ENCODE measurements at regions not wholly inside any gene's neighbourhood (a gene's known extent, or its start where the extent isn't known, plus 50 kb on each side); places are given as distances from the start of the nearest gene placed in this dataset.

- H3K4me1 ChIP-seq, result no peaks in the 10 kb centered on the region
- DNase-seq (ENCODE audit: low spot score in 2 of 2), result no peak
- in situ Hi-C loops (cut with MboI; ENCODE audit: low sequenced_read_pairs), result no loop called here
- H3K9me3 ChIP-seq, result no peaks in the 10 kb centered on the region
- H3K36me3 ChIP-seq (replicated peaks), result no peaks in the 10 kb centered on the region
- H3K4me3 ChIP-seq, result no peak overlapping the region
- H3K27me3 ChIP-seq (ENCODE audit: low read depth), result no peaks in the 10 kb centered on the region
Observed at GRCh38 chr10:78738861-78739260, 329.9 kb upstream of the ZMIZ1 start.

DNA sequence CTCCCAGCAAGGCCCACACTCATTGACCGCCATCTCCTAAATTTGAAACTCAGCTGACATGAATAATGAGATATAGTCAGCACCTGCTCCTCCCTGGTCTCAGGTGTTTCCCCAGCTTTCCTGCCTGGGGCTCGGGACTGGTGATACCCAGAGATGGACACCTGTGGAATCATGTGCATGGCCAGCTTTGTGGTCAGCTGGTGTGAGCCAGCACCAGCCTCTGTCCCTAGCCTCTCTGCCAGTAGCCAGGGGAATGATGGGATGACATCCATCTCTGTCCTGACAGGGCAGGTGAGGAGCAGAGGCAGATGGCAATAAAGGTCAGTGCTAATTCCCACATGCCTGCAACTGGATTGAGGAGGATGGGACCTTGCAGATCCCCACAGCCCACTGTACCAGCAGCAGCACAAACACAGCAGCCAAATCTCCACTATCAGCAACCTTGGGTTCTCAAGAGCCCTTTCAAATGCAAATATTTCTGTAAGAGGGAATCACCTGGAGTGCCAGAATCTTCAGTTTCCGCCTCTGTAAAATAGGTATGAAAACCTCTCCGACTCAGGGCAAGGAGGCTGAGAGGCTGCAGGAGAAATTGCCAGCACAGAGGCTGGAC is 329.2 kb upstream of the ZMIZ1 start:
- in situ Hi-C loops (cut with MboI; ENCODE audit: low sequenced_read_pairs), result no loop called here
- H3K4me3 ChIP-seq, result no peak overlapping the region
- no peaks in the 10 kb centered on the region for H3K27me3 ChIP-seq (ENCODE audit: low read depth)
- no peaks in the 10 kb centered on the region for H3K9me3 ChIP-seq
- H3K36me3 ChIP-seq (replicated peaks), result no peaks in the 10 kb centered on the region
- no peak for DNase-seq (ENCODE audit: low spot score in 2 of 2)
- no peaks in the 10 kb centered on the region for H3K4me1 ChIP-seq

DNA sequence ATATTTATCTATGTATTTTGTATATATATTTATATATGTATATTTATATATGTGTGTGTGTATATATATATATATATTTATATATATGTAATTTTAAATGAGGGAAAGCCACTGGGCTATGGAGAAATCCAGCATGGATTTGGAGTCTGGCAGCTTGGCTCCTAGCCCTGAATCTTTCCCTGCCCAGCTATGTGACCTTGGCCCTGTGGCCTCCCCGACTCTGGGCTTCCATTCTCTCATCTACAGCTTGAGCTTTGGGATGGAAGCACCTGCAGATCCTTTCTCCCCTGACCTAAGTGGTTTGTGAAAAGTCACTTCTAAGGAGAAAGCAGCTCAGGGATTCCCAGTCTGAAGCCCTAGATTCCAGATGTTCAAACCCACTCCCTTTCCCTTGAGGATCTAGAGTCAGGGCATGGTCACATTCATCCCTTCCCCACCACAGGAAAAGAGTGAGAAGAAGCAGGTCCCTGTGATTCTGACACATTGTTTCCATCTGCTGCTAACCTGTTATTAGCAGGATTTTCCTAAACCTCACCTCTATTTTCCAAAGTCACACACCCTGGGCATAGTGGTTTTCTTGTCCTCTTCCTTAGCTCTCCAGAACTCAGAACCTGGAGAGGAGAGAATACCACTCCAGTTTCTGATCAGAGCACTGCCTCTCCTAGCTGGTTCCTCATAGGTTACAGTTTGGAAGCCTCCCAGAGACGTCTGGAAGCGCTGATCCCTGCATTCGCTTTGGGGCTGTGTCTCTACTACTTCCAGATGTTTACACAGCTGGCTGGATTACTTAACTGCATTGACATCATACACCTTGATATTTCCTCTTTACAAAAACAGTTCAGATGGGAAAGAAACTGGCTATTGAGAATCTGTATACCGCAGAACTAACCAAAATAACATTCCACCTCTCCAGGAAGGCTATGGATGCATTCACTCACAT is 327.5 kb upstream of the ZMIZ1 start:
- Histone ChIP-seq H3K4me1 (no peaks in the 10 kb centered on the region), H3K27me3 (ENCODE audit: low read depth) (no peaks in the 10 kb centered on the region), H3K36me3 (replicated peaks) (no peaks in the 10 kb centered on the region), H3K9me3 (no peaks in the 10 kb centered on the region), H3K4me3 (no peak overlapping the region)
- no peak for DNase-seq (ENCODE audit: low spot score in 2 of 2)
- in situ Hi-C loops (cut with MboI; ENCODE audit: low sequenced_read_pairs), result no loop called here

GRCh38 chr10:78742406-78742729 is 326.4 kb upstream of the ZMIZ1 start:
- no peak for DNase-seq (ENCODE audit: low spot score in 2 of 2)
- in situ Hi-C loops (cut with MboI; ENCODE audit: low sequenced_read_pairs), result no loop called here
- H3K4me3 ChIP-seq, result no peak overlapping the region
- H3K36me3 ChIP-seq (replicated peaks), result no peaks in the 10 kb centered on the region
- H3K27me3 ChIP-seq (ENCODE audit: low read depth), result no peaks in the 10 kb centered on the region
- H3K9me3 ChIP-seq, result no peaks in the 10 kb centered on the region
- no peaks in the 10 kb centered on the region for H3K4me1 ChIP-seq

DNA sequence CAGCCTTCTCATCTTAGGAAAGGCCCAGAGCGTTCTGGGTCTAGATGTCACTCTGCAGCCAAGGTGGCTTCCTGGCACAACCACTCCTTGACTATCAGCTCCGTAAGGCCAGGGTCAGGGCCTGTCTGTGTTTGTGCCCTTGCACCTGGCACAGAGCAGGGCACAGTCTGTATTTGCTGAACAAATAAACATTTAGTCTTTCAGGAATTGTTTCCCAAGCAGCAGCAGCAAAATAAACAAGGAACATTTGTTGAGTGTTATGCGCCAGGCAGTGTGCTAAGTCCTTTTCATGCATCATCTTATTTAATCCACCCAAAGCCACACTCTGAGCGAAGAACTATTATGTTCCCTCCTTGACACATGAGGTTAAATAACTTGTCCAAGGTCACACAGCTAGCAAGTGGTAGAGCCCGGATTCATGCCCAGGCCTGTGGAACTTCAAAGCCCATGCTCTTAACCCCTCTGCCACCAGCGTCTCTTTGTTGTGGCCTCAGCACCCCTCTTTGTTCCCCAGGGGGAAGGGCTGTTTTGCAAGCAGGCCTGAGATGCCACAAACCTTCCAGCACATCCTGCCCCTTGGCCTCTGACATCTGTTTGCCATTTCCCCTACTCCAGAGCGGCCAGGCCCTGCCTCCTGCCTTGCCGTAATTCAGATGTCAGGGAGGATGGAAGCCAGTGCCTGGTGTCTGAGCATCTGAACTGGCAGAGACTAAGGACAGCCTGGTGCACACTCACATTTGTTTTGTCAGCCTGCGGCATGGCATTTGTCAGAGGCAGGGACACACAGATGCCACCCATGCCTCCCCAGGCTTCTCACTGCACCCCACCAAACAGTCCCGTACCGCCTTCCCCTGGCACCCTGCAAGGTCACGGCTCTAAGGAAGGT is 325.8 kb upstream of the ZMIZ1 start:
- Histone ChIP-seq H3K27me3 (ENCODE audit: low read depth) (no peaks in the 10 kb centered on the region), H3K4me3 (no peak overlapping the region), H3K9me3 (no peaks in the 10 kb centered on the region), H3K36me3 (replicated peaks) (no peaks in the 10 kb centered on the region), H3K4me1 (no peaks in the 10 kb centered on the region)
- in situ Hi-C loops (cut with MboI; ENCODE audit: low sequenced_read_pairs), result no loop called here
- no peak for DNase-seq (ENCODE audit: low spot score in 2 of 2)

DNA sequence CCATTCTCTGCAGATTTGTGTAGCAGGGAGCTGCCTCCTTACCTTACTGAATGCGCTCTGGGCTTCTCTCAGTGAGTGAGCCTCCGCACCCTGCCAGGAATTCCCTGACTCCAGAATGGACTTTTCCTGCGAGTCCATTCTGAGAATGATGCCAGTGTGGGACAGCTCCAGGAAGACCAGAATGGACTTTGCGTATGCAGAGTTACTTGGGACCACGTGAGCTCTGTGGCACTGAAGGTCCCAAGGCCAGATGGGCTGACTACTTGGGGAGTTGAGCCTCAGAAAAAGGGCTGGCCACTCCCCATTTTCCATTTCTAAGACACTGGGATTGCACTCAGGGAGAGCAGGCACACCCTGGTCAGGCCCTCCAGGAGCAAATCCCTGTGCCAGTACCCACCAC is 324.7 kb upstream of the ZMIZ1 start:
- no peak overlapping the region for H3K4me3 ChIP-seq
- no peaks in the 10 kb centered on the region for H3K27me3 ChIP-seq (ENCODE audit: low read depth)
- in situ Hi-C loops (cut with MboI; ENCODE audit: low sequenced_read_pairs), result no loop called here
- H3K4me1 ChIP-seq, result no peaks in the 10 kb centered on the region
- no peaks in the 10 kb centered on the region for H3K36me3 ChIP-seq (replicated peaks)
- H3K9me3 ChIP-seq, result no peaks in the 10 kb centered on the region
- no peak for DNase-seq (ENCODE audit: low spot score in 2 of 2)

DNA sequence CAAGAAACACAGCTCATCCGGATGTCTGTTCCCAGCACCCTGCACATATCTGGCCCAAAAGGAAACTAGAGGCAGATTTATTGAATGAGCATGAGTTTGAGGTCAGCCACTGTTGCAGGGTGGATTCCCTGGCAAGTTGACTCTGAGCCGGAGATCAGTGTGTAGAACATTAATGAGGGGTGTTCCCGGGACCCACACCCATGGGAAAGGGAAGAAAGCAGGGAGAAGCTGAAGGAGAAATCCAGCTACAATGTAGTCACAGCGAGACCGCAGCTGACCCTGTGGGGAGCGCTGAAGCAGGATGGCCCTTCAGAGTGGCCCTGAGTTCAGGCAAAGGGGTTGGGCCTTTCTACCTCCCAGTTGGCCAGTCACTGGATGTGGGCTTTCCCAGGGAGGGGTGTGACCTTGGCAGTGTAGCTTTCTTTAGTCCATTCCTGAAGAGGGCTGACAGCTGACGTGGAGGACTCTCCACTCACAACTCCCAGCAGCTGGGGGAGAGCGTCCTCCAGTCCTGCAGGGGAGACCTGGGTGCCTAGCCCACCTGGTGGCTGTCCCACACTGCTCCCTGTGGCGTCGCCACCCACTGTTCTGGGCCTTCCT is 324.2 kb upstream of the ZMIZ1 start:
- Histone ChIP-seq H3K4me3 (no peak overlapping the region), H3K27me3 (ENCODE audit: low read depth) (no peaks in the 10 kb centered on the region), H3K36me3 (replicated peaks) (no peaks in the 10 kb centered on the region), H3K4me1 (no peaks in the 10 kb centered on the region), H3K9me3 (no peaks in the 10 kb centered on the region)
- in situ Hi-C loops (cut with MboI; ENCODE audit: low sequenced_read_pairs), result no loop called here
- no peak for DNase-seq (ENCODE audit: low spot score in 2 of 2)

GRCh38 chr10:78745441-78745840 is 323.3 kb upstream of the ZMIZ1 start:
- Histone ChIP-seq H3K4me1 (no peaks in the 10 kb centered on the region), H3K9me3 (no peaks in the 10 kb centered on the region), H3K27me3 (ENCODE audit: low read depth) (no peaks in the 10 kb centered on the region), H3K36me3 (replicated peaks) (no peaks in the 10 kb centered on the region), H3K4me3 (no peak overlapping the region)
- in situ Hi-C loops (cut with MboI; ENCODE audit: low sequenced_read_pairs), result no loop called here
- no peak for DNase-seq (ENCODE audit: low spot score in 2 of 2)

DNA sequence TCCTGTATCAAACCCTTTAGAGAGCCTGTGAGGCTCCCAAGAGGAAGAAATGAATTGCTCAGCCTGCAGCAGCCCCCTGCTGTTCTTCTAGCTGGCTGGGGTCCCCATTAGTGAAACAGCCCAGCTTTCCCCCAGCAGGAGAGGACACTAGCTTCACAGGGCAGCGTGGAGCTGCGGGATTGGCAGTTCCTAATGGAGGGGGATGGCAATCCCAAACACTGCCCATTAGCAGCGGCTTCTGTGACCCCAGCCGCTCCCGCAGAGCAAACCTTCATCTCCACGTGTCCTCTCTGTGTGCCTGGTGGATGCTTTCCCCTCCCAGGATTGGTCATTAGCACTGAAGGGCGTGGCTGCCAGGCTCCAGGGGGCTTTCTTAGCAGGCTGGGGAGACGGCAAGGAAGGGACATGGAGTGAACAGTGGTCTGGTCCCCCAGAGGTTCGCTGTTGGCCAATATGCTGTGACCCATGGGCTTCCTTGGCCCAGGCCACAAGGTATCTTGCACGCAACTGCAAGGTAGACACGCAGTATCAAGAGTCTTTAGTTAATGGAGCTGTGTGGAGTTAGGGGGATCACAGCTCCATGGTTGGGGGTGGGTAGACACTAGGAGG is 322.5 kb upstream of the ZMIZ1 start:
- no peaks in the 10 kb centered on the region for H3K27me3 ChIP-seq (ENCODE audit: low read depth)
- no peak for DNase-seq (ENCODE audit: low spot score in 2 of 2)
- H3K36me3 ChIP-seq (replicated peaks), result no peaks in the 10 kb centered on the region
- H3K4me1 ChIP-seq, result no peaks in the 10 kb centered on the region
- no peak overlapping the region for H3K4me3 ChIP-seq
- in situ Hi-C loops (cut with MboI; ENCODE audit: low sequenced_read_pairs), result no loop called here
- no peaks in the 10 kb centered on the region for H3K9me3 ChIP-seq

DNA sequence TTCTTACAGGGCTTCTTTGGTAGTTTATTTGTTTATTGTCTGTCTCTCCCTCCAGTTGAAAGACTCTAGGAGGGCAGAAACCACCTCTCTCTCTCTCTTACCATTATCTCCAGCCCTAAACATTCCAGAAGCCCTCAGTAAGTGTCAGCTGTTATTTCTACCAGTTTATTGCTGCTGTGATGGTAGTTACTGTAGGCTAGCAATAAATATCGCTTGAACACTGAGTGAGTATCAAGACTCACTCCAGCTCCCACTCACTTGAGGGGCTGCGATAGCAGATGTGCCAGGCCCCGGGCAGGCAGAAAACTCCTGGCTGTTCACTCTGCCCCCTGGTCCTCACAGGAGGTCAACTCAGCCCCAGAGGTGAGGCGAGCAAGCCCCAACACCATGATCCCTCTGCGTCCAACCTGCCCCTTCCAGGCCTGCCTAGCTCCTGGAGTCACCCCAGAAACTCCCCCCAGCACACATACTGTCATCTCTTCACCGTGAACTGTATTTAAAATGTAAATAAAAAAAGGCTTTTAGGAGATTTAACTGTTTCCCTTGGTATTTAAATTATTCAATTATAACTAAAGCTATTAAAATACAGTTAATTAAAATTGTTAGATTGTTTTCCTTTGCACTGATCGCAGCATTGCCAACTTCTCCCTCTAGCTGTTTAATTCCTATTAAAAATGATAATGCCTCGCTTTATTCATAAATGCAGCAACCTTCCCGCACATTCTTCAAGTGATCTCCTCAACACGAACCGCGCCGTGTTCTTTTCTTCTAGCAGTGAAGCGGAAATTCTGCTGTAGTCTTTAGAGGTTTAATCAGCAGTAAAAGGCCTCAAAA is 321.1 kb upstream of the ZMIZ1 start:
- in situ Hi-C loops (cut with MboI; ENCODE audit: low sequenced_read_pairs), result no loop called here
- H3K27me3 ChIP-seq (ENCODE audit: low read depth), result no peaks in the 10 kb centered on the region
- H3K4me1 ChIP-seq, result no peaks in the 10 kb centered on the region
- no peak overlapping the region for H3K4me3 ChIP-seq
- H3K9me3 ChIP-seq, result no peaks in the 10 kb centered on the region
- H3K36me3 ChIP-seq (replicated peaks), result no peaks in the 10 kb centered on the region
- DNase-seq (ENCODE audit: low spot score in 2 of 2), result no peak

DNA sequence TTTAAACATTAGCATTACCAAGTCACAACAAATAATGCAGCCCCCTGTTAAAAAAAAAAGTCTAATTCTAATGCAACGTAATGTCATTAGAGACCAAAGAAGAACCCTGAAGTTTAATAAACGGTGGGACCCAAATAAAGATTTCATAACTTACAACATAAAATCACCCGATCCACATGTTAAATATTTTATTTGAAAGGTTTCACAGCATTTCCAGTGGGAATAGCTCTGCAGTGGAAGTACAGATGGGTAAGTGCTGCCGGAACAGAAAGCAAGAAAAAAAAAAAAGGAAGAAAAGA is 320.6 kb upstream of the ZMIZ1 start:
- Histone ChIP-seq H3K4me3 (no peak overlapping the region), H3K27me3 (ENCODE audit: low read depth) (no peaks in the 10 kb centered on the region), H3K4me1 (no peaks in the 10 kb centered on the region), H3K9me3 (no peaks in the 10 kb centered on the region), H3K36me3 (replicated peaks) (no peaks in the 10 kb centered on the region)
- no peak for DNase-seq (ENCODE audit: low spot score in 2 of 2)
- in situ Hi-C loops (cut with MboI; ENCODE audit: low sequenced_read_pairs), result no loop called here

DNA sequence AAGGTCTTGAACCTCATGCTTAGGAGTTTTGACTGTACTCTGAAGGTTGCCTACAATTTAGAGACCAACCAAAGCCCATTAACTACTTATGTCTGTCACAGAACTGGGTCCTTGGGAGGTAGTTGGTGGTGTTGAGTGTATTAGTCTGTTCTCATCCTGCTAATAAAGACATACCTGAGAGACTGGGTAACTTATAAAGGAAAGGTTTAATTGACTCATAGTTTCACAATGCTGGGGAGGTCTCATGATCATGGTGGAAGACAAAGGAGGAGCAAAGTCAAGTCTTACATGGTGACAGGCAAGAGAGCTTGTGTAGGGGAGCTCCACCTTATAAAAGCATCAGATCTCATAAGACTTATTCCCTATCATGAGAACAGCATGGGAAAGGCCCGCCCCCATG is 319.6 kb upstream of the ZMIZ1 start:
- H3K36me3 ChIP-seq (replicated peaks), result no peaks in the 10 kb centered on the region
- H3K27me3 ChIP-seq (ENCODE audit: low read depth), result no peaks in the 10 kb centered on the region
- H3K9me3 ChIP-seq, result no peaks in the 10 kb centered on the region
- H3K4me3 ChIP-seq, result no peak overlapping the region
- H3K4me1 ChIP-seq, result no peaks in the 10 kb centered on the region
- DNase-seq (ENCODE audit: low spot score in 2 of 2), result no peak
- in situ Hi-C loops (cut with MboI; ENCODE audit: low sequenced_read_pairs), result no loop called here

GRCh38 chr10:78749898-78750297 is 318.9 kb upstream of the ZMIZ1 start:
- H3K36me3 ChIP-seq (replicated peaks), result no peaks in the 10 kb centered on the region
- H3K27me3 ChIP-seq (ENCODE audit: low read depth), result no peaks in the 10 kb centered on the region
- in situ Hi-C loops (cut with MboI; ENCODE audit: low sequenced_read_pairs), result no loop called here
- H3K9me3 ChIP-seq, result no peaks in the 10 kb centered on the region
- DNase-seq (ENCODE audit: low spot score in 2 of 2), result no peak
- H3K4me1 ChIP-seq, result 0 out of 2 replicates have a peak, but pooled peaks cover 2% of the 10 kb centered on the region
- H3K4me3 ChIP-seq, result no peak overlapping the region

Measured in HAP-1 (cell line).